Inflammatory macrophage treated with lipopolysaccharide for 1 hour (primary cell): ENCODE measurements at regions not wholly inside any gene's neighbourhood (a gene's known extent, or its start where the extent isn't known, plus 50 kb on each side); places are given as distances from the start of the nearest gene placed in this dataset.
"Not testable (repeated sequence)": the region's sequence is repeated elsewhere in the genome, so short reads cannot be mapped to it uniquely, and the experiment has no call there.

Source experiments
- DNase-seq, 2 donors: peaks; one replicate each; pipeline ENCODE4 v3.0.0-alpha.2; 2020 to 2022

- no peak for DNase-seq
Observed at GRCh38 chrX:13518126-13518525, 51.3 kb upstream of the EGFL6 start.

GRCh38 chrX:13515211-13515930, 54.0 kb upstream of the EGFL6 start:
- no peak for DNase-seq

- DNase-seq, result no peak
Observed at GRCh38 chrX:13511944-13512330, 57.5 kb upstream of the EGFL6 start.

- DNase-seq, result no peak
Observed at GRCh38 chrX:13511241-13511943, 58.0 kb upstream of the EGFL6 start.

- DNase-seq, result no peak
Observed at GRCh38 chrX:13507893-13508292, 61.5 kb upstream of the EGFL6 start.

- peak in 1 of 2 donors; percentile 56 for DNase-seq
Observed at GRCh38 chrX:13506574-13506973, 62.8 kb upstream of the EGFL6 start.

- DNase-seq, result no peak
Observed at GRCh38 chrX:13502590-13502989, 66.8 kb upstream of the EGFL6 start.

GRCh38 chrX:13499736-13500135, 69.7 kb upstream of the EGFL6 start:
- no peak for DNase-seq

GRCh38 chrX:13498238-13498637, 71.2 kb upstream of the EGFL6 start:
- no peak for DNase-seq

- DNase-seq, result no peak
Observed at GRCh38 chrX:13495232-13495631, 74.2 kb upstream of the EGFL6 start.

- no peak for DNase-seq
Observed at GRCh38 chrX:13494562-13494961, 74.8 kb upstream of the EGFL6 start.

GRCh38 chrX:13493659-13494058, 75.7 kb upstream of the EGFL6 start:
- DNase-seq, result no peak

GRCh38 chrX:13492286-13492685, 77.1 kb upstream of the EGFL6 start:
- DNase-seq, result no peak

GRCh38 chrX:13491061-13491460, 78.3 kb upstream of the EGFL6 start:
- DNase-seq, result peak; percentile 55 to 65

GRCh38 chrX:13489454-13489853, 79.9 kb upstream of the EGFL6 start:
- peak; percentile 39 to 69 for DNase-seq

- DNase-seq, result peak; percentile 49 to 74
Observed at GRCh38 chrX:13487731-13488505, 81.5 kb upstream of the EGFL6 start.

- DNase-seq, result no peak
Observed at GRCh38 chrX:13485167-13485566, 84.2 kb upstream of the EGFL6 start.

GRCh38 chrX:13483773-13484172, 85.6 kb upstream of the EGFL6 start:
- no peak for DNase-seq

GRCh38 chrX:13482746-13483541, 86.5 kb upstream of the EGFL6 start:
- no peak for DNase-seq

- not testable (repeated sequence) for DNase-seq
Observed at GRCh38 chrX:13480780-13481179, 88.6 kb upstream of the EGFL6 start.

- DNase-seq, result no peak
Observed at GRCh38 chrX:13479452-13479813, 90.0 kb upstream of the EGFL6 start.

- DNase-seq, result no peak
Observed at GRCh38 chrX:13478740-13479451, 90.5 kb upstream of the EGFL6 start.
